Activated T-cell treated with anti-CD3 and anti-CD28 coated beads, Interleukin-2, amount 50 U/mL, for 24 hours (primary cell): ENCODE measurements at regions not wholly inside any gene's neighbourhood (a gene's known extent, or its start where the extent isn't known, plus 50 kb on each side); places are given as distances from the start of the nearest gene placed in this dataset.
A peak's percentile ranks its signal among the peaks of the same experiment; 100 is the strongest.
"Not testable (repeated sequence)": the region's sequence is repeated elsewhere in the genome, so short reads cannot be mapped to it uniquely, and the experiment has no call there.

Experiments
- DNase-seq: peaks from one replicate; pipeline ENCODE4 v3.0.0-alpha.2; 2020
- H3K27ac Mint-ChIP-seq: 2 replicates; pipeline ENCODE4 v1.8.0; 2020; ENCODE audit warnings: mild to moderate bottlenecking, mixed read lengths
- H3K27me3 Mint-ChIP-seq: 2 replicates; pipeline ENCODE4 v1.8.0; 2020; ENCODE audit warnings: mixed read lengths
- H3K36me3 Mint-ChIP-seq: 2 replicates; pipeline ENCODE4 v1.8.0; 2020; ENCODE audit warnings: low read depth, mixed read lengths
- H3K4me1 Mint-ChIP-seq: 2 replicates; pipeline ENCODE4 v1.8.0; 2020; ENCODE audit warnings: low read depth, mixed read lengths
- H3K4me3 Mint-ChIP-seq: 2 replicates; pipeline ENCODE4 v1.8.0; 2020; ENCODE audit warnings: mild to moderate bottlenecking, moderate library complexity, mixed read lengths
- H3K9me3 Mint-ChIP-seq: 2 replicates; pipeline ENCODE4 v1.8.0; 2020; ENCODE audit warnings: mixed read lengths

DNA sequence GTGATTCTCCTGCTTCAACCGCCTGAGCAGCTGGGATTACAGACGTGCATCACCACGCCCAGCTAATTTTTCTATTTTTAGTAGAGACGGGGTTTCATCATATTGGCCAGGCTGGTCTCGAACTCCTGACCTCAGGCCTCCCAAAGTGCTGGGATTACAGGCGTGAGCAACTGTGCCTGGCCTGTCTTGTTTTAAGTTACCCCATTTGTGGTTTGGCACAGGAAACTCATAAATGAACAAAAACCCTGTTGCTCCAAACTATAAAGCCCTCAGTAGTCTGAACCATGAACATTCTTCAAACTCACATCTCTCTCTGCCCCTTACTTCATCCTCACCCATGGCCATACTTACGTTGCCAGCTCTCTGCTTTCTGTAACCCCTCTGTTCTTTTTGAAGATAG is 61.7 kb downstream of the RHOU start:
- H3K36me3 Mint-ChIP-seq, H3K4me3 Mint-ChIP-seq, H3K27ac Mint-ChIP-seq, H3K9me3 Mint-ChIP-seq, DNase-seq, H3K4me1 Mint-ChIP-seq, H3K27me3 Mint-ChIP-seq: not testable (repeated sequence)

DNA sequence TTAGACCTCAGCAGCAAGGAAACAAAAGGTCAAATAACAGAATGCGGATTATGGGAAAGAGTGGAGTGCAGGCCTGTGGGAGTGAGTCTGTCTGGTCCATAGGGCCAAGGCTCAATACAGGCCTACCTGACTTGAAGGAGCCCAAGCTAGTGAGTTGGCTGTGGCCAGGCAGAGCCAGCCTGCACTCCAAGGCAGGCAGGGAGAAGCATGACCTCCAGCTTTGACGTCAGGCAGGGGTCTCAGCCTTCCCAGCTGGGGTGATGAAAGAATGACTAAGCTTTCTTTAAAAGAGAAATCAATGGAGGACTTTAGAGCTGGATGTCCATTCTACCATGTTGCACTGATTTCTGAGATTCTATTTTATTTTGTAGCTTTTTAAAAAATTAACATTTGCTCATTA is 62.8 kb downstream of the RHOU start:
- H3K27ac Mint-ChIP-seq = no peak overlapping the region
- no peaks in the 10 kb centered on the region for H3K36me3 Mint-ChIP-seq
- no peak overlapping the region for H3K4me3 Mint-ChIP-seq
- H3K9me3 Mint-ChIP-seq = peaks cover 5% of the 10 kb centered on the region
- no peak for DNase-seq
- peaks cover 14% of the 10 kb centered on the region for H3K4me1 Mint-ChIP-seq
- H3K27me3 Mint-ChIP-seq = no peaks in the 10 kb centered on the region

DNA sequence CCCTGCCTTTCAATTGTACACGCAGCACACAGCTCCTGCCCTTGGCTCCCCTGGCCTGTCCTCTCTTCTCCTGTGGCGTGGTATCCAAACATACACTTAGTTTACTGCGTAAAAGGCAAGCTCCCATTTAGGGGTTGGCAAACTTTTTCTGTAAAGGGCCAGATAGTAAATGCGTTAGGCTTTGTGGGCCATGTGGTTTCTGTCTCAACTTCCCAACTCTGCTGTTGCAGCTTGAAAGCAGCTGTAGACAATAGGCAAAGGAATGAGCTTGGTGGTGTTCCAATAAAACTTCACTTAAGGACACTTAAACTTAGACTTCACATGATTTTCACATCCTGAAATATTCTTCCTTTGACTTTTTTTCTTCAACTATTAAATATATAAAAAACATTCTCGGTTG is 63.3 kb downstream of the RHOU start:
- Mint-ChIP-seq H3K27me3 (no peaks in the 10 kb centered on the region), H3K36me3 (no peaks in the 10 kb centered on the region), H3K4me3 (no peak overlapping the region), H3K9me3 (peaks cover 5% of the 10 kb centered on the region), H3K4me1 (peaks cover 16% of the 10 kb centered on the region), H3K27ac (no peak overlapping the region)
- DNase-seq = no peak

DNA sequence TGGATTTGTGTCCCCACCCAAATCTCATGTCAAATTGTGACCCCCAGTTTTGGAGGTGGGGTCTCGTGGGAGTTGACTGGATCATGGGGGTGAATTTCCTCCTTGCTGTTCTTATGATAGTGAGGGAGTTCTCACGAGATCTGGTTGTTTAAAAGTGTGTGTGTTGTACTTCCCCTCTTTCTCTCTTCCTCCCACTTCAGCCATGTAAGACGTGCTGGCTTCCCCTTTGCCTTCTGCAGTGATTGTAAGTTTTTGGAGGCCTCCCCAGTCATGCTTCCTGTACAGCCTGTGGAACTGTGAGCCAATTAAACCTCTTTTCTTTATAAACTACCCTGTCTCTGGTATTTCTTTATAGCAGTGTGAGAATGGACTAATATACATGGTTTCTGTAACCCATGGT is 64.6 kb downstream of the RHOU start:
- Mint-ChIP-seq H3K4me3 (no peak overlapping the region), H3K9me3 (peaks cover 5% of the 10 kb centered on the region), H3K36me3 (no peaks in the 10 kb centered on the region), H3K27me3 (no peaks in the 10 kb centered on the region), H3K27ac (no peak overlapping the region), H3K4me1 (peaks cover 25% of the 10 kb centered on the region)
- DNase-seq = no peak

DNA sequence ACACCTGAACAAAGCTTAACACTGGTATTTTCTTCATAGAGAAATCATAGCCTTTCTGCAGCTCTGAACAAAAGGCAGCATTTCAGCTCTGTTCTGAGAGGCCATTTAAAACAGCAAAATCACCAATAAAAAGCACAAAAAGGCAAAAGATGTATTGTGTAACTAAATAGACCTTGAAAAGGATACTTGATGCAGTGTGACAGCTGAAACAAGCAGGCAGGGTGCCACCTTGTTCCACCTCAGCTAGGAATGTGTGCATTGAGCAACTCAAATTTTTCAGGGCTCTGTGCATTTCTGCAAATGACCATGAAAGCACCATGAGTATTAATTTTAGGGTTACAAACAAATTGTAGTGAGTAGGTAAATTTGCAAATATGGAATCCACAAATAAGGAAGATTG is 65.8 kb downstream of the RHOU start:
- Mint-ChIP-seq H3K27me3 (no peaks in the 10 kb centered on the region), H3K36me3 (no peaks in the 10 kb centered on the region), H3K4me3 (no peak overlapping the region), H3K9me3 (peaks cover 5% of the 10 kb centered on the region), H3K4me1 (peaks cover 34% of the 10 kb centered on the region), H3K27ac (no peak overlapping the region)
- DNase-seq = no peak

DNA sequence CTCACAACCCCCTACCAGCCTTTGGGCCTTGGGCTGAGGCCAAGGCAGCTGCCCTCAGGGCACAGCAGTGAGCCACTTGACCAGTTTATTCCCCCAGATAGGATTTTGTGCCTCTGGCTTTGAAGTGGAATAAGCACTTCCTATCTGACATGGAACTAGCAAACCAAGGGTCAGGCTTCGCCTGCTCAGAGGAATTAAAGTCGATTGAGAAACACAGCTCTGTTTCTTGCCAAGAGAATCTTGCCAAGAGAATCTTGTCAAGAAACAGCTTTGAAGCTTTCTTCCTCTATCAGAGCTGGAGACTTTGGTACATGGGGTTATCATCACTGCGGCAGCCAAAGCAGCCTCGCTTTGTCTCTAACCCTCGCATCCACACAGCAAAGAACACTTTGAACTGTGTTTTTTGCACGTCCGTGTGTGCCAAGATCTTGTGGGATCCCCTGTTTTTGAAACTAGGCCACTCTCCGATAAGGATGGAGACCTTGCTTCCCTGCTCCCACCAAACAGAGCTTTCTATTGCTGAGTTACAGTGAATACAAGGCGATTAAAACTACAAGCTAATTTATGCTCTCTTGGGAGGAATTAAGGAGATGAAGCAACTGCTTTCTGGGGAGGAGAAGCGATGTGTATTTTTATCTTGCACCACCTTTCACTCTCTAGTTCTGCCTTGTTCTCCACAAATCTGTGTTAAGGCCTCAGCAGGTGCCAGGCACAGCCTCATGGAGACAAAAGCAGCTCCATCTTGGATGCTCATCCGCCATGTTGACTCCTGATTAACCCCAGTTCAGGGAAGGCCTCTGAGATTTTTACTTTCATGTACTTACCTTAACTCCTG is 67.3 kb downstream of the RHOU start:
- Mint-ChIP-seq H3K4me1 (peaks cover 36% of the 10 kb centered on the region), H3K27me3 (no peaks in the 10 kb centered on the region), H3K4me3 (no peak overlapping the region), H3K27ac (no peak overlapping the region), H3K36me3 (no peaks in the 10 kb centered on the region), H3K9me3 (peaks cover 3% of the 10 kb centered on the region)
- DNase-seq = no peak

DNA sequence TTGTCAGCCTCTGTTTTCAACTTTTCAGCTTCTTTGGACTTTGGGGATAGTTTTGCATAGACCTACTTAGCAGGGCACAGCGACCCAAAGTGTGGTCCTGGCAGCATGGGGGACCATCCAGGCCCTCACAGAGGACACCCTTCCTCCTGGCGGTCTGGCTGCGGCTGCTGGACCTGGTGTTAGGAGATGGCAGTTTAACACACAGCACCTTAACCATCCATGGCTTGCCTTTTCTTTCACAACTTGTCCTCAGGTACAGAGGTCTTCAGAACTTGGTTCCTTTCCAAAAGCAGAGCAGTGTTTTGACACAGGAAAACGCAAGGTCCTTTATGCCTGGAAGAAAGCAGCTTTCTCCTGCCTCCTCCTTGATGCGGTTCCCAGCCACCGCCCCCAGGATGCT is 68.1 kb downstream of the RHOU start:
- no peak for DNase-seq
- H3K4me1 Mint-ChIP-seq = peaks cover 35% of the 10 kb centered on the region
- peaks cover 3% of the 10 kb centered on the region for H3K9me3 Mint-ChIP-seq
- H3K27ac Mint-ChIP-seq = no peak overlapping the region
- no peaks in the 10 kb centered on the region for H3K27me3 Mint-ChIP-seq
- H3K36me3 Mint-ChIP-seq = no peaks in the 10 kb centered on the region
- H3K4me3 Mint-ChIP-seq = no peak overlapping the region

DNA sequence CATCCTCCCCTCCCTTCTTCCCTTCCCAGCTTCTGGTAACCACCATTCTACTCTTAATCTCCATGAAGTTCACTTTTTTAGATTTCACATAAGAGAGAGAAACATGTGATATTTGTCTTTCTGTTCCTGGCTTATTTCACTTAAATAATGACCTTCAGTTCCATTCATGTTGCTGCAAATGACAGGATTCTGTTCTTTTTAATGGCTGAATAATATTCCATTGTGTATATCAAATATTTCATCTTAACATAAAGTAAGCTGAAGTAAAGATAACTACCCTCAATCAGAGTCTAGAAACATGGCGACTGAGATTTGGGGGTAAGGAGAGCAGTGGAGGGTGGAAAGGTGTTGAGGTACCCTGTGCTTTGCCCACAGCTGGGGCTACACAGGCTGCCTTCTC is 68.9 kb downstream of the RHOU start:
- peaks cover 36% of the 10 kb centered on the region for H3K4me1 Mint-ChIP-seq
- H3K27ac Mint-ChIP-seq = peak overlapping the region; percentile 81
- no peak for DNase-seq
- no peaks in the 10 kb centered on the region for H3K36me3 Mint-ChIP-seq
- H3K27me3 Mint-ChIP-seq = no peaks in the 10 kb centered on the region
- H3K9me3 Mint-ChIP-seq = peaks cover 3% of the 10 kb centered on the region
- H3K4me3 Mint-ChIP-seq = no peak overlapping the region

DNA sequence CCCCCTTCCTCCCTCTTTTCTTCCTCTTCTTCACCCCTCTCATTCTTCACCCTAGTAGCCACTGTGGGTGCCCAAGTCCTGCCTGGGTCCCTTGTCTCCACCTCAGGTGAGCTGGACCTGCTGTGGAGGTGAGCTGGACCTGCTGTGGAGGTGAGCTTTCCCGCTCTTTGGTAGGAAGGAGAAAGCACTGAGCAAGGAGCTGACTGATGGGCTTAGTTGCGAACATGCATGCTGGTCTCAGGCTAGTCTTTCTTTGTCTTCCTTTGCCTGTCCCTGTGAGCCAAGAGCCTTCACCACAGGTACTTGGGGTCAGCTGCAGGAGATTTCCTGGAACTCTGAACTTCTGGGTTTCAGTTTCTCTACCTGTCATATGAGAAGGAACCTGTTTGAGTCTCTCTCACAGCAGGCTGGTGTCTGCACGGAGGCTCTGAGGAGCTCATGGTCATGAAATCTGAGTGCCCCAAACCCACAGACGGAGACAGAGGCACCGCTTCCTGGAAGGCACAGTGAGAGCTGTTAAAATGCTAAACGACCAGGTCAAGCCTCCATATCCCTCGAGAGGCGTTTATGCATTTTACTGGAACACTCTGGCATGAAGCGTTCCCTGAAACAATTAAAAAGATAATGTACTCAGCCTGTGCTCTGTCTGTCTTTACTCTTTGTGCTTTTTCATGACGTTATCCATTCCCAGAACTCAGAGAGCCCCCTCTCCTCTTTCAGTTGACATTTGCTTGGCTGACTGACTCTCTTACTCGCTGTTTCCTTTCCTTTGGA is 69.5 kb downstream of the RHOU start:
- Mint-ChIP-seq H3K4me3 (peak overlapping the region; percentile 43), H3K9me3 (peaks cover 3% of the 10 kb centered on the region), H3K27ac (peak overlapping the region; percentile 81), H3K36me3 (no peaks in the 10 kb centered on the region), H3K4me1 (peaks cover 42% of the 10 kb centered on the region), H3K27me3 (no peaks in the 10 kb centered on the region)
- DNase-seq = no peak

DNA sequence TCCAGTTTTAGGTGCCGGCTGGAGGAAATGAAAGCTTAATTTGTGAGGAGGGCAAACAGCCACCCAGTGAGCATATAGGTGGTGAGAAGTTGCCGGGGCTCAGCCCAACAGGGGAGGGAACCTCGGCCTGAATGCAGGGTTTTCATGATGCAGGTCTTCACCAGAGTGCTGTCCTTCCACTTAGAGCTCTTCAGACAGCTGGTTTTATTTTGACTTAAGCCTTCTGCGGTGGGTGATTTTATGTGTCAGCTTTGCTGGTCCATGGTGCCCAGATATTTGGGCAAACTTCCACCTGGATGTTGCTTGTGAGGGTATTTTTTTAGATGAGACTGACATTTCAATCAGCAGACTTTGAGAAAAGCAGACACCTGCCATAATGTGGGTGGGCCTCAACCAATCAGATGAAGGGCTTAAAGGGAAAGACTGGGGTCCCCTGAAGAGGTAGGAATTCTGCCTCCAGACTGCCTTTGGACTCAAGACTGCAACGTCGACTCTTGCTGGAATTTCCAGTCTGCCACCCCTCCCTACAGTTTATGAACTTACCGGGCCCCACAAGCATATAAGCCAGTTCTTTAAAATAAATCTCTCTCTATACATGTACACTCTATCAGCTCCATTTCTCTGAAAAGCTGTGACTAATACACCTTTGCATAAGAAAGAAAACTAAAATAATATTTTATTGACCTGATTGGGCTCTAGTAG is 72.8 kb downstream of the RHOU start:
- H3K9me3 Mint-ChIP-seq = no peaks in the 10 kb centered on the region
- H3K4me1 Mint-ChIP-seq = peaks cover 51% of the 10 kb centered on the region
- H3K27me3 Mint-ChIP-seq = no peaks in the 10 kb centered on the region
- no peak overlapping the region for H3K27ac Mint-ChIP-seq
- H3K4me3 Mint-ChIP-seq = no peak overlapping the region
- H3K36me3 Mint-ChIP-seq = no peaks in the 10 kb centered on the region
- no peak for DNase-seq

DNA sequence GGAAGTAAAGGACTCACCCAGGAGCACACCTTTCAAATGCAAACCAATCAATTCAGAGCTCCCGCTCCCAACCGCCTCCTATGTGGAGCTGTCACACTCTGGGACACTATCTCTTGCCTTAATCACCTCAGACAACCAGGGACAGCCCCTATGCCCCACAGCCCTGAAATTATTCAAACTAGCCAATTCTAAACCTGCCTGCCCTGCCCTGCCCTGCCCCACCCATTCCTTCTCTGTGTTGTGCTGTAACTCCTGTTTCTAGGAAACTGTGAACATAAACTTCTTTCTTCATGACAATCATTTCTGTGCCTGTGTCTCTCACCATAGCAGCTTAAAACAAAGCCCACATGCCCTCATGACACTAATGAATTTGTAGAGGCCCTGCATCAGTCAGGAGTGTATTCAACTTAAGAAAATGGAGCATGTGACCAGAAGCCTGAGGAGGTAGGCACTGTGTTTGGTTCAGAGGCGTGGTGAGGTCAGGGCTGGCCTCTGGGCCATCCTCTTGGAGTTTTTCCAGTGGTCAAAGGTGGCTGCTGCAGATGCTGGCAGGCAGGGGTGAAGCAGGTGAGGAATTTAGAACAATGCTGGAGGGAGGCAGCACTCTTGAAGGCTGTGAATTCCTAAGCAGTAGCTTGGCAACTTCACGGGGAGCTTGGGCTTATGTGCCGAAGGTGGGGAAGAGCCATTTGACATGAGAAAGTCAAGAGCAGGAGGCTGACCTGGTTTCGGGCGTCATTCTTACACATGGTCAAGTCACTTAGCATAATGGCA is 74.5 kb downstream of the RHOU start:
- H3K27ac Mint-ChIP-seq = peak overlapping the region; percentile 4
- no peaks in the 10 kb centered on the region for H3K27me3 Mint-ChIP-seq
- H3K4me1 Mint-ChIP-seq = peaks cover 41% of the 10 kb centered on the region
- H3K36me3 Mint-ChIP-seq = no peaks in the 10 kb centered on the region
- no peak for DNase-seq
- H3K4me3 Mint-ChIP-seq = no peak overlapping the region
- H3K9me3 Mint-ChIP-seq = no peaks in the 10 kb centered on the region

DNA sequence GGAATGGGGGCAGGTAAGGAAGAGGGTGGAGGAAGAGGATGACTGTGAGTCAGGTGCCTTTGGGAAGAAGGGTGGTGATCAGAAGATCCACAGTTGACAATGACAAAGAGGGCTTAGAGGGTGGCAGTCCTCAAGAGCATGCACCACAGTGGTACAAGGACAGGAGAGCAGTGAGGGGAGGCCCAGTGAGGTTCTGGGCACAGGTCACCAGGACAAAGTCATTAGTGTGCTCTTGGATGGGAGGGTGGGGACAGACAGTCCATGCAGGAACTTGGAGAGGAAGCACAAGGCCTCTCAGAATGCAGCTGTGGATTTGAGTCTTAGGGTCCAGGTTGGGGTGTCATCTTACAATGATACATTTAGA is 75.1 kb downstream of the RHOU start:
- no peak overlapping the region for H3K27ac Mint-ChIP-seq
- H3K27me3 Mint-ChIP-seq = no peaks in the 10 kb centered on the region
- H3K4me3 Mint-ChIP-seq = no peak overlapping the region
- DNase-seq = no peak
- peaks cover 35% of the 10 kb centered on the region for H3K4me1 Mint-ChIP-seq
- H3K36me3 Mint-ChIP-seq = no peaks in the 10 kb centered on the region
- H3K9me3 Mint-ChIP-seq = no peaks in the 10 kb centered on the region

DNA sequence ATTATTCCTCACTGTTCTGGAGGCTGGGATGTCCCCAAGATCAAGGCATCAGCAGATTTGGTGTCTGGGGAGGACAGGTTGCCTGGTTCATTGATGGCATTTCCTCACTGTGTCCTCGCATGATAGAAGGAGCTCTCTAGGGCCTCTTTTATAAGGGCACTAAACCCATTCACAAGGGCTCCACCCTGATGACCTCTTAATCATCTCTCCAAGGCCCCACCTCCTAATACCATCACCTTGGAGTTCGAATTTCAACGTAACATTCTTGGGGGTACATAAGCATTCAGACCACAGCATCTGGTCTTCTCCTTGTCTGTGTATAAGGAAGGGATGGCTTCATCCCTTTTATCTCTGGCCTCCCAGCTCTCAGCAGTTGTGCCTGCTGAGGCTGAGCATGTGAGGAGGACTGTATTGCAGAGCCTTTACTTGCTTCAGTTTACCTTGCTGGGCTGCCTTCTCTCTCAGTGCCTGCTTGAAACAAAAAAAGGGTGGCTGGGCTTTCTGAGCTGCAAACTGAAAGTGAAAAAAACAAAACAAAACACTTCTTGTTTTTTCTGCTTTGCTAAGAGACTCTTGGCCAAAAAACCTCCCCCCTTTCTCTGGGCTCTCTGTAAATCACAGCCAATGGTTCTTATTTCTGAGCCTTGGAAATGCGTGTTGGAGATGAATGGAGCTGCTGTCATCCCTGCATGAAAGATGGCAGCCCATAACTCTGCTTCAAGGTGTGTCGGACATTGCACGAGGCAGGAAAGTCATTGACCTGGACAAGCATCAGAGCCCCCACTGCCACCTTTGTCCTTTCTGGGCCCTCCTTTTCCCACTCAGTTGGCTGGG is 75.8 kb downstream of the RHOU start:
- Mint-ChIP-seq H3K27me3 (no peaks in the 10 kb centered on the region), H3K4me3 (no peak overlapping the region), H3K4me1 (peaks cover 31% of the 10 kb centered on the region), H3K27ac (no peak overlapping the region), H3K36me3 (no peaks in the 10 kb centered on the region), H3K9me3 (no peaks in the 10 kb centered on the region)
- no peak for DNase-seq
